ENCODE measurements at regions not wholly inside any gene's neighbourhood (a gene's known extent, or its start where the extent isn't known, plus 50 kb on each side); places are given as distances from the start of the nearest gene placed in this dataset.

DNA sequence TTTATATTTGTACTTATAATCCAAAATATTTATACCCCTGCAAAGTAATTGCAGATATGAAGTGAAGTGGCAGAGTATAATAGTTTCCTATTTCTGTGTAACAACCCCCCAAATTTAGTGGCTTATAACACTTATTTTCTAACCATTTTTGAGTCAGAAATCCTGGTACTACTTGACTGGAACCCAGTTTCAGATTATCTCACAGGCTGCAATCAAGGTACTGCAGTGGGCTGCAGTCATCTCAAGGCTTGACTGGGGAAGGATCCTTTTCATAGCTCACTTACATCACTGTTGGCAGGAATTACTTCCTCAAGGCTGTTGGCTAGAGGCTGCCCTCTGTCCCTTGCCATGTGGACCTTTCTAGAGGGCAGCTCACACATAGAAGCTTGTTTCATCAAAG, 558.2 kb upstream of the PKDCC start:
- TF ChIP-seq, protein P1, sequence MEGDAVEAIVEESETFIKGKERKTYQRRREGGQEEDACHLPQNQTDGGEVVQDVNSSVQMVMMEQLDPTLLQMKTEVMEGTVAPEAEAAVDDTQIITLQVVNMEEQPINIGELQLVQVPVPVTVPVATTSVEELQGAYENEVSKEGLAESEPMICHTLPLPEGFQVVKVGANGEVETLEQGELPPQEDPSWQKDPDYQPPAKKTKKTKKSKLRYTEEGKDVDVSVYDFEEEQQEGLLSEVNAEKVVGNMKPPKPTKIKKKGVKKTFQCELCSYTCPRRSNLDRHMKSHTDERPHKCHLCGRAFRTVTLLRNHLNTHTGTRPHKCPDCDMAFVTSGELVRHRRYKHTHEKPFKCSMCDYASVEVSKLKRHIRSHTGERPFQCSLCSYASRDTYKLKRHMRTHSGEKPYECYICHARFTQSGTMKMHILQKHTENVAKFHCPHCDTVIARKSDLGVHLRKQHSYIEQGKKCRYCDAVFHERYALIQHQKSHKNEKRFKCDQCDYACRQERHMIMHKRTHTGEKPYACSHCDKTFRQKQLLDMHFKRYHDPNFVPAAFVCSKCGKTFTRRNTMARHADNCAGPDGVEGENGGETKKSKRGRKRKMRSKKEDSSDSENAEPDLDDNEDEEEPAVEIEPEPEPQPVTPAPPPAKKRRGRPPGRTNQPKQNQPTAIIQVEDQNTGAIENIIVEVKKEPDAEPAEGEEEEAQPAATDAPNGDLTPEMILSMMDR (conservative IDR thresholded peaks at IDR 0.05) = no peak
- no peak overlapping the region for H3K27ac ChIP-seq

GRCh38 chr2:41495050-41495449, 552.8 kb upstream of the PKDCC start:
- no peak overlapping the region for H3K27ac ChIP-seq
- TF ChIP-seq, protein P1 (conservative IDR thresholded peaks at IDR 0.05) = no peak

DNA sequence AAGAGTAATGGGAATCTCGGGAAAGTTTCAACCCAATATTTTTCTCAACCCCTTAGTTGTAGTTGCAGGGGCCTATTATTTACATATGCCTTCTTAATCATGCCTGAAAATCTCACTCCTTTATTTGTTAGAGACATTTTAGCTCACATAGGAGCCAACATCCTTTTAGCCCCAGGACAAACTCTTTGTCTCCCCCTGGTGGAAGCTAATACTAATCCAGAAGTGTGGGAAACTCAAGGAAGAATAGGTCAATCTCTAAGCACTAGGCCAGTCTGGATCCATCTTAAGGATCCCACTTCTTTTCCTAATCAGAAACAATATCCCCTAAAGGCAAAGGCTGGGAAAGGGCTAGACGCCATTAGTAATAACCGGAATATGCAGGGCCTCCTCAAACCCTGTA, 550.9 kb upstream of the PKDCC start:
- H3K27ac ChIP-seq = no peak overlapping the region
- TF ChIP-seq, protein P1 (conservative IDR thresholded peaks at IDR 0.05) = no peak

- TF ChIP-seq, protein P1 (conservative IDR thresholded peaks at IDR 0.05) = no peak
These were observed 549.0 kb upstream of the PKDCC start for GRCh38 chr2:41498781-41499180.

DNA sequence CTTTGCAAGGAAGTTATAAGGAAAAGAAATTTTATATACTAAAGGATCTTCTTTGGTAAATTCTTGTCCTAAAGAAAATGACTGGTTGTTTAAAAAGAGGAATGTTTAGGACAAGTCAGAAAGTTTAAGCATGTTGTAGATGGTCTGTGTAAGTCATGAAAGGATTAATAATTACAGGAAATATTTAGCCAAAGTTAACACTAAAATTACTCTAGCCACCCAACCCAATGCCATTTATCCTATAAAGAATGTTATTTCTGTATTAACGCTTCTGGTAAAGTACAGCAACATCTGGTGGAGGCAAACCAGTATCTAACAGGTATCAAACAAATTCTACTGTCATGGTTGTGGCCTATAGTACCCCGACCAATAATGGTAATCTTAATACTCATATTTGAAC, 546.9 kb upstream of the PKDCC start:
- H3K27ac ChIP-seq = no peak overlapping the region
- TF ChIP-seq, protein P1 (conservative IDR thresholded peaks at IDR 0.05) = no peak

More at GRCh38 chr2:41498781-41499180, 549.0 kb upstream of the PKDCC start:
- no peak overlapping the region for H3K27ac ChIP-seq

DNA sequence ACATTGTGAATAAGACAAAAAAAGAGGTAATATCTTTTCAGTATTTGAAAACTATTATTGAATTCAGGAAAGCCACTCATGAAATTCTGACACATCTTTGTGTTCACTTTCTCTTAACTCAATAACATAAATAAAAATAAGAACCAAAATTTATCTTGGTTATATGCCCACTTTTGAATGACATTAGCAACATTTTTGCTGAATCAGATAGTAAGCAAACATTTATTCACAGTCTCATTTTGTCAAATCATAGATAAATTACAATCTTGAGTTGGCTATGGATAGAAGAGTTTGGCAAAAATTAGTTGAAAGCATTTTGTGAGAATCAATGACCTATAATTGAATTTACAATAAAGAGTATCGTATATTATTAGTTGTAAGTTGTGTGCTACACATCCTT, 545.1 kb upstream of the PKDCC start:
- H3K27ac ChIP-seq = no peak overlapping the region
- TF ChIP-seq, protein P1 (conservative IDR thresholded peaks at IDR 0.05) = no peak

DNA sequence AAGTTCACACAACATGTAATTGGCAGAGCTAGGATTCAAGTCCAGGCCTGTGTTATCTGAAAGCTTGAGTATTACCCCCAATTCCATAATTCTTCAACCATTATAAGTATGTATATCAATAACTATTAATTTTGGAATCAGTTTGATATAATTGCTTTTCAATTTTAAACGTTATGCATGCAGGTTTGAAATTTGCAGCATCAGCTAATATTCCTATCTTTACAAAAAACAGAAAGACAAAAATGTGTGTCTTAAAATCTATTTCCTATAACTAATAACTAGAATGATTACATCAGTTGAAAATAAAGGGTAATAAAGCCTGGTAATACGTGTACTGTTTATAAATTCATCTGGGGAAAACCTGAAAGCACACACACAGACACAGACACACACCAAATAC, 543.3 kb upstream of the PKDCC start:
- TF ChIP-seq, protein P1 (conservative IDR thresholded peaks at IDR 0.05) = no peak

DNA sequence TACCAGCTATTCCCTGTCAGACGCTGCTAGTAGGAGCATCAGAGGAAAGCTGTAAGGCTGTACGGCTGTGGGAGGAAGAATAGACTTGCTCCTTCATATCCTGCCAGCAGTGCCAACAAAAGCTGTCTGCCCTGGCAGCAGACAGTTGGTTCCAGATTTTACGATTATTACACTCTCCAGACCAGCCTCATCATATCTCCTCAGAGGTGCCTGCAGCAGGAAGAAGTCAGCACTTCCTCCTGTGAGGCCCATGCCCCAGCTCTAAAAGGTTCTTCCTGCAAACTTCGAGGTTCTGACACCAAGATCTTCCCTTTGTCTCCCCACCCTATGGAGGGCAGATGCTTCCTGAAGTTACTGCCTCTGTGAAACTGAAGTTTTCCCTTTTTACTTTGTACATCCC, 537.7 kb upstream of the PKDCC start:
- peak overlapping the region; percentile 15; the same call in 1 of the 2 replicates for H3K27ac ChIP-seq

More for the DNA sequence above, 543.3 kb upstream of the PKDCC start:
- no peak overlapping the region for H3K27ac ChIP-seq

More for the DNA sequence above, 537.7 kb upstream of the PKDCC start:
- TF ChIP-seq, protein P1 (conservative IDR thresholded peaks at IDR 0.05) = no peak

Measured in VCaP (cell line).